Stimulated activated CD4-positive, alpha-beta T cell treated with anti-CD3 and anti-CD28 coated beads, Interleukin-4, amount 100 ng/mL, for 1 hour (primary cell): ENCODE measurements at regions not wholly inside any gene's neighbourhood (a gene's known extent, or its start where the extent isn't known, plus 50 kb on each side); places are given as distances from the start of the nearest gene placed in this dataset.
"Not testable (repeated sequence)": the region's sequence is repeated elsewhere in the genome, so short reads cannot be mapped to it uniquely, and the experiment has no call there.

Source experiments
- DNase-seq: peaks from one replicate; pipeline ENCODE4 v3.0.0-alpha.2; 2020

DNA sequence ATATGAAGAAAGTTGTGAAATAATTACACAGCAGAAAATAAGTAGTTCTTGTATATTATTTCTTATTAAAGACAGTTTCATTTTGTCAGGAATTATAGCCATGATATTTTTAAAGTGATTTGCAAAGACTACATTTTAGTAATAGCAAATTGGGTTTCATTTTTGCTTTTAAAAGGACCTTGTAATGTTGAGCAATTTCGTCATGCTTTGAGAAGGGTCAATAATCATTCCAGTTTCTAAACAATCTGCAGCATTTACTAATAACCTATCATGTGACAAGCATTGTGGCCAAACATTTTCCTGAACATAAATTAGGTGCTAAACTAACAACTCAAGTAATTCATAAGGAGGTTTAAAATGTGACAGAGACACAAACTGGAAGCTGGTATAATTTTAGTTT is 214.4 kb upstream of the CBLB start:
- DNase-seq: no peak

GRCh38 chr3:106083854-106084253 is 215.0 kb upstream of the CBLB start:
- no peak for DNase-seq

DNA sequence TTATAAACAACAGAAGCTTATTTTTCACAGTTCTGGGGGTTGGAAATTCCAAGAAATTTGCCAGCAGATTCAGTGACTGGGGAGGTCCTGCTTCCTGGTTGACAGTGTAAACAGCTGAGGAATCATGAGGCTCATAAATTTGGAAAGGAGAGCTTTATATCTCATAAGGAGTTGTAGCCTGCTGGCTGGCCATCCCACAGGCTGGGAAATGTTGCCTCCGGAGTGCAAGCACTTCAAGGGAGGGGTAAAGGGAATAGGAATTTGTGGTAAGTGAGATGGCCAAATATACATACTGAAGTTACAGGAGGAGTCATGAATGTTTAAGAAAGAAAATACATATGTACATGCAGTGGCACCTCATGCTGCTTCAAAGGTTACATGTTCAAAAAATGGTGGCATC is 217.2 kb upstream of the CBLB start:
- DNase-seq: no peak

DNA sequence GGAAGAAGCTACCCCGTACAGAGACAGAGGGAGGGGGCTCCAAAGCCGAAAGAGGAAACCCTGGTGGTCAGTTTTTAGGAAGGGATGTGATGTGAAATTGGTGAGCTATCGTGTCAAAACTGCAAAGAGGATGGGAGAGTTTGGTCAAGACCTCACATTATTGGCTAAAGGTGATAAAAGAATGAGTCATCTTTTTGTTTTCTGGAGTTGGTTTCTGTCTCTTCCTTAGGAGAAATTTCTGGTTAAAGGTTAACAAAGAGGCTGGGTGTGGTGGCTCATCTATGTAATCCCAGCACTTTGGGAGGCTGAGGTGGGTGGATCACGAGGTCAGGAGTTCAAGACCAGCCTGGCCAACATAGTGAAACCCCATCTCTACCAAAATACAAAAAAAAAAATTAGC is 217.8 kb upstream of the CBLB start:
- DNase-seq: no peak

DNA sequence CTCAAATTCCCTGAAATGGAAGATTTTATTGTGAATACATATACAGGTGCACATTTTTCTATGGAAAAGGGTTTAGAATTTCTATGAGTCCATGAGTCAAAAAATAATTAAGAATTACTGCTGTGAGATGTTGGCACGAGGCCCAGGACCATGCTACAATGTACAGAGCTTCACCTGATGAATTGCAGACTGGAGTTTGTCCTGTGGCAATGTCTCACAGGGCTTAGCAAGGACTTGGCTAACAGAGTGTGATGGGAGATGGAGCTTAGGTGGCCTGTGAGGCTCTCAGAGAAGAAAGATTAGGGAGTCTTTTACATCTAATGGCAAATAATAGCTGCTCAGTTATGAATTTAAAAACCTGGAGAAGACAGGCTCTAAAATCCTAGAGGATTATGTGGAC is 219.5 kb upstream of the CBLB start:
- no peak for DNase-seq

DNA sequence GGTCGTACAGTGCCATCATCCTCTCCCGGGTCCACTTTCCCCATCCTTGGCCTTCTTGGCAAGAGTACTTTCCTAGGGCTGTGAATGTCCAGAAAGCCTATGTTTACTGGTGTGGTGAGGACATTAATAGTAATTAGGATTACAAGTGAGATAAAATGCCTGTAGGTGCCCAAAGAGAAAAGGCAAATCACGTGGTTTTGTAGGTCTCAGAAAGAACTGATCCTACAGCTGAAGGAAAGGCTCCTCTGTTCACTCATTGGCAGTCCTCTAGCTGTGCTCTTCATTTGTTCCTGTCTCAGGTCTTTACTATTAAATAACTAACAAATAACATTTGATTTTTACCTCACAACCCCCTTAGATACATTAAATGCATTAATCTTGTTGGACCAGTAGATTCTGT is 220.1 kb upstream of the CBLB start:
- no peak for DNase-seq

GRCh38 chr3:106089806-106090205 is 221.0 kb upstream of the CBLB start:
- DNase-seq: no peak

DNA sequence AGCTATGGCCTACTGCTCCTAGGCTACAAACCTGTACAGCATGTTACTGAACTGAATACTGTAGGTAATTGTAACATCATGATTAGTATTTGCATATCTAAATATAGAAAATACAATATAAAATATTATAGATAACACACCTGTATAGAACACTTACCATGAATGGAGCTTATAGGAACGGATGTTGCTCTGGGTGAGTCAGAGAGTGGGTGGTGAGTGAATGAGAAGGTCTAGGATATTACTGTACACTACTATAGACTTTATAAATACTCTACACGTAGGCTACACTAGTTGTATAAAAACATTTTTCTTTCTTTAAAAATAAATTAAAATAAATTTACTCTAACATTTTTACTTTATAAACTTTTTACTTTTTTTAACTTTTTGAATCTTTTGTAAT is 224.0 kb upstream of the CBLB start:
- no peak for DNase-seq

GRCh38 chr3:106093616-106094015 is 224.8 kb upstream of the CBLB start:
- DNase-seq: no peak

- DNase-seq: no peak
Measured at GRCh38 chr3:106097817-106098435, 229.1 kb upstream of the CBLB start.

DNA sequence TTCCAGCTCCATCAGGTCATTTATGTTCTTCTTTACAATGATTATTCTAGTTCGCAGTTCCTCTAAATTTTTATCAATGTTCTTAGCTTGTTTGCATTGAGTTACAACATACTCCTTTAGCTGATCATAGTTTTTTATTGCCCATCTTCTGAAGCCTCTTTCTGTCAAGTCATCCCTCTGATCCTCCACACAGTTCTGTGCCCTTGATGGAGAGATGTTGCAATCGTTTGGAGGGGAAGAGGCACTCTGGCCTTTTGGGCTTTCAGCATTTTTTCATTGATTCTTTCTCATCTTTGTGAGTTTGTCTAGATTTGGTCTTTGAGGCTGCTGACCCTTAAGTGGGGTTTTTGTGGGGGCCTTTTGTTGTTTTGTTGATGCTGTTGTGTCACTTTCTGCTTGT is 234.6 kb upstream of the CBLB start:
- DNase-seq: no peak

DNA sequence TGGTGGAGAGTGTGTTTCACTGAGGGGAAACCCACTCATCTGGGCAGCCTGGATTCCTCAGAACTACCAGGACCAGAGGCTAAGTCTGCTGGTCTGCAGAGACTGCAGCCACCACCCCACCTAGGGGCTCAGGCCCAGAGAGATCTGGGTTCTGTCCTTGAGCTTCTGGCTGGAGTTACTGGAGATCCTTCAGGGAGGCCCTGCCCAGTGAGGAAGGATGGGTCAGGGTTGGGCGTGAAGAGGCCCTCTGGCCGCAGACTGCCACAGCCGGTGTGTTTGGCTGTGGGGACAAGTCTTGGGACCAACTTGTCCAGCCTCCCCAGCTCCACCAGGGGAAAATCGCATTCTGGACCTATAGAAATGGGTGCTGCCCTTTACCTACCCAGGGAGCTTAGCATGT is 235.3 kb upstream of the CBLB start:
- DNase-seq: no peak

- no peak for DNase-seq
Measured at GRCh38 chr3:106108925-106109324, 240.1 kb upstream of the CBLB start.

DNA sequence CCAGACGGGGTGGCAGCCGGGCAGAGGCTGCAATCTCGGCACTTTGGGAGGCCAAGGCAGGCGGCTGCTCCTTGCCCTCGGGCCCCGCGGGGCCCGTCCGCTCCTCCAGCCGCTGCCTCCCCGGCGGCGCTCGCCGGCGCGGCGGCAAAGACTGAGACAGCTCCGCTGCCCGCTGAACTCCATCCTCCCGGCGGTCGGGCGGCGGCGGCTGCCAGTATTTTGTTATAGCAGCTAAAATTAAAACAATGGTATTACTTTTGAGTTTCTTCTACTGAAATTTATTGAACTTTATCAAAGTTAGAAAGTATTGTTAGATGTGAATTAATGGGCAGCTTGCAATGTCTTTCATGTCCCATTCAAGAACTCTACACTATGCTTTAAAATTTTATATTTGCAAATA is 243.7 kb upstream of the CBLB start:
- not testable (repeated sequence) for DNase-seq

DNA sequence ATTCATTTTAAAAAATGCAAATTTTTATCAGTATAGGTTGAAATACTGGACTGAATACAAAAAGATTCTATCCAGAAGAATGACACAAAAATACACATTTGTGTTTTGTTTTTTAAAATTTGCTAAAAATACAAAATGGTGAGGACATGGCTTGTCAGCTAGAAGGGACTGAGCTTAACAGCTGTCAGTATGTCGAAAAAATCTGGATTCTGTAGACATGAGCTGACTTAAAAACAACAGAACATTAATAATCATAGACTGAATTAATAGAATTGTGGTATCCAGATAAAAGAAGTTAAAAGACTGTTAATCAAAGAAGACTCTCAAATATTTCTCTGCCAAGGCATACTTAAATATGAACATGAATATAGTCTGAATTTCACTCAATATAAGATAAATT is 244.9 kb upstream of the CBLB start:
- no peak for DNase-seq

GRCh38 chr3:106114220-106114619 is 245.4 kb upstream of the CBLB start:
- DNase-seq: no peak

GRCh38 chr3:106114848-106115247 is 246.0 kb upstream of the CBLB start:
- DNase-seq: no peak

GRCh38 chr3:106115557-106115956 is 246.7 kb upstream of the CBLB start:
- DNase-seq: no peak

GRCh38 chr3:106116733-106117489 is 248.1 kb upstream of the CBLB start:
- no peak for DNase-seq

DNA sequence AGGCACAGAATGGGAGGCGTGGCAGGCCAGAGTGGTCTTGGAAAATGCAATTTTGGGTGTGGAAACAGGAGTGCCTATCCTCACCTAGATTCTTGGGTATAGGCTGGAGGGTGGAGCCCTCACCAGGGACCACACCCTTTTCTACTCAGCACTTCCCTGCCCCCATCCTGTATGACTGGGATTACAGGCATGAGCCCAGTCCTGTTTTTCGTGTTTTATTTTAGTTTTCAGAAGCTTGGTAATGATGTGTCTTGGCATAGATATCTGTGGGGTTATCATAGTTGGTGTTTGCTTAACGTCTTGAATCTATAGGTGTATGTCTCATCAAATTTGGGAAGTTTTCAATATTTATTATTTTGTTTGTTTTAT is 248.7 kb upstream of the CBLB start:
- DNase-seq: no peak

DNA sequence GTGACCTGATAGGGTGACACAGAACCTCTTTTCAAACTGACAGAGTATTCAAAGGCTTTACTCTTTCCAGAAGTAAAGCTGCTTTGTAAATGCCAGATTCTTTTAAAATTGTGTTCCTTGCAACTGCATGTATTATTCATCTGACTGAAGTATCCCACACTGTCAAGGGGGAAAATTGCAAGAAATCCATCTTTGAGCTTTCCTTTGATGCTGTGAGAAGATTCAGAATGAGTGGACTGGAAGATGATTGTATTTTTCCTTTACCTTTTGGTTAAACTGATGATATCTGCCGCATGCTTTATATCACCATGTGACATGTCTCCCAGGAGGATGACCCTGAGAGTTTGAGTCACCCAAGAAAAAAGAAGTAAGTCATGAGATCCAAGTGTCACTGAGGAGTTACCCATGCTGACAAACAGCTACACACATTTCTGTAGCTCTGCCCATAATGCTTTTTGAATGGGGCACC is 250.8 kb upstream of the CBLB start:
- DNase-seq: no peak

DNA sequence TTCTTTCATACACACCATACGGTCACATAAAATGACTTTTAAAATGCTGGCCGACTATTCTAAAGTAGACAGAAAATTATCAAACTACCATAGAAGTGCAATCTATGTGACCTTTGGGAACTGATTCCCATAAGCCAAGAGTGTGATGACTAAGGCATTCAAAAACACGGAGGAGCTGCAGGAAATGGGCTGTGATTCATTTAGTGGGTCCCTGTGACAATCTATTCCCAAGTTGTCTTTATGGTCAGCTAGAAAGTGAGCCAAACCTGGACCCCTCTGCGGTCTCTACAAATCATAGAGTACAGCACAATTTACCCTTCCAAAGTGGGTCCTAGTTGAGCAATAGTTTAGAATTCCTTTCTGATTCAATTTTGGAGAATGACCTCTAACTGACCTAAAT is 251.5 kb upstream of the CBLB start:
- DNase-seq: no peak

DNA sequence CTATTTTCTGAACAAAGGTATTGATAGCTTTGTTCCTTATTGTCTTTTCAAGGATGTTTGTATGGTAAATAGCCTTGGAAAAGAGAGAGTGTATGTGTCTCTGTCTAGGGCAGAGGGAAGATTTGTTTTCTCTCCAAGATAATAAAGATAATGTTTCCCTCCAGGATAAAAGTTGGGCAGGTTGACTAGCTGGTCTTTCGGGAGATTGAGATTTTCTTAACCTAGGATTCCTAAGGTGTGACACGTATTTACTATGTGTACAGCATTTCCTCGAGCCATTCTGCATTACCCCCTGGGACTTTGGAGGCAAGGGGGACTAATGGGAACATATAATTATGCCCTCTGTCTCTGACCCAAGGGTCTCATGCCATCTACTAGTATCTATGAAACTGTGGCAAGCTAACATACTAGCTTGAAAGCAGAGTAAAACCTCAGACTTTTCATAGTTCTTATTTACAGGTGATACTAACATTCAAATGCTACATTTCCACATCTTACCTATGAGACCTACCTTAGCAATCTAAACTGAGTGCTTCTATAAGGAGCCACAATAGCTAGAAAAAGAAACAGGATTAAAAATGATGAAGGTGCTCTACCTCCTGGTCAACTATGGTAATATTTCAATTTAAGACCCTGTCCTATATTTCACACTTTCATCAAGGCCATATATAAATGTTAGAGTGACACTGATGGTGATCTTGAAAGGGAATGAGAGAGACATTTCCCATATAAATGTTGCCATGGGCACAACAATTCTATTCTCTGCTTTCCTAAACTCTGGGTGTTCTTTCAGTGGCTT is 252.9 kb upstream of the CBLB start:
- DNase-seq: no peak

- DNase-seq: no peak
Measured at GRCh38 chr3:106124818-106125217, 256.0 kb upstream of the CBLB start.
